ENCODE measurements at regions not wholly inside any gene's neighbourhood (a gene's known extent, or its start where the extent isn't known, plus 50 kb on each side); places are given as distances from the start of the nearest gene placed in this dataset.

DNA sequence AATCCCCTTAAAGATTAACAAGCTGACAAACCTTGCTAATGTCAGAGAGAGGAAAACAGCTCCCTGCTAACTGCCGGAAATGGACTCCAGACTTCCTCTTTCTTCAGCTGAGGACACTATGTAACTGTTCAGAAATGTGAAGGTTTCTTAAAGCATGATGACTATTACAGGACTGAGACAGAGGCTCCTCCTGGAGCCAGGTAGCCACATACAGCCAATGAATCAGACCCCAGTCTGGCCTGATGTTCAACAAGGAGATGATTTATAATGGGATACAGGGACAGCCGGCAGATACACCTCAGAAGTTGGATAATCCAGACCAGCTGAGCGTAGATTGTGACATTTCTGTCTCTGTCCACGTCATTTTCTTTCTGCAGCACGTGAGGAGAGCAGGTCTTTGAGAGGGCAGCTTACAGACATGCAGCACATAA, 216.2 kb downstream of the HS3ST3A1 start:
- no CpG with 5 or more reads among the region's 5 CpGs for WGBS (ENCODE audit: extremely low coverage, insufficient read length, low lambda C conversion rate)
- Mint-ChIP-seq H3K9me3 (peaks cover 2 to 3% of the 10 kb centered on the region in 2 experiments; a peak in 2 of 5 replicates), H3K4me1 (no peaks in the 10 kb centered on the region), H3K27me3 (ENCODE audit: low read depth) (no peaks in the 10 kb centered on the region), H3K27ac (no peak overlapping the region), H3K36me3 (ENCODE audit: insufficient read depth in 1 of 3, low read depth in 3 of 3) (no peaks in the 10 kb centered on the region; a peak in 1 of 7 replicates), H3K4me3 (no peak overlapping the region)
- Histone ChIP-seq H3K79me1 (ENCODE audit: insufficient read depth, low read depth, low read length, poor library complexity, severe bottlenecking) (no peaks in the 10 kb centered on the region), H3K9me3 (ENCODE audit: control insufficient read depth, low read depth, low read length) (no peaks in the 10 kb centered on the region), H2BK120ac (ENCODE audit: low read depth, low read length, poor library complexity, severe bottlenecking) (no peak overlapping the region), H4K91ac (ENCODE audit: insufficient read length, low read depth, low read length) (no peak overlapping the region), H3K9ac (ENCODE audit: extremely low read depth, insufficient read length, low read length) (no peak overlapping the region), H4K5ac (ENCODE audit: insufficient read length, low read depth, low read length) (no peak overlapping the region), H3K23ac (ENCODE audit: insufficient read length, low read depth, low read length) (no peak overlapping the region), H2BK20ac (ENCODE audit: low read depth, low read length, poor library complexity, severe bottlenecking) (no peak overlapping the region), H3K4me1 (ENCODE audit: insufficient read depth, low read length) (no peaks in the 10 kb centered on the region), H2BK15ac (ENCODE audit: low read depth, low read length) (no peak overlapping the region), H3K4ac (ENCODE audit: low read depth, low read length) (no peak overlapping the region), H2AFZ (ENCODE audit: low read length) (no peak overlapping the region), H4K20me1 (ENCODE audit: control insufficient read depth, insufficient read depth, insufficient read length) (no peaks in the 10 kb centered on the region), H3K18ac (ENCODE audit: insufficient read length, low read depth, low read length) (no peak overlapping the region), H3K27me3 (ENCODE audit: insufficient read depth, low read length) (no peaks in the 10 kb centered on the region), H3K4me2 (ENCODE audit: insufficient read depth, insufficient read length, low read length) (no peak overlapping the region), H2AK5ac (ENCODE audit: insufficient read length, low read length) (no peak overlapping the region), H4K8ac (replicated peaks; ENCODE audit: insufficient read length, low read depth, low read length) (no peak overlapping the region), H3K79me2 (ENCODE audit: insufficient read depth, low read length) (no peaks in the 10 kb centered on the region), H3T11ph (ENCODE audit: low read length) (no peak overlapping the region), H3K56ac (ENCODE audit: insufficient read length, low read depth, low read length) (no peak overlapping the region), H3K23me2 (ENCODE audit: insufficient read length, low read depth, low read length, poor library complexity, severe bottlenecking) (no peaks in the 10 kb centered on the region), H2BK5ac (ENCODE audit: insufficient read length, low read length) (no peak overlapping the region), H3K27ac (ENCODE audit: insufficient read length, low read depth, low read length) (no peak overlapping the region), H3K14ac (ENCODE audit: insufficient read depth, low read length) (no peak overlapping the region), H2BK12ac (ENCODE audit: insufficient read length, low read depth, low read length) (no peak overlapping the region)
- TF ChIP-seq CTCF (conservative IDR thresholded peaks at IDR 0.05): no peak
- DNase-seq: no peak

Data from H9 (cell line).